AG04449 (cell line): ENCODE measurements at regions not wholly inside any gene's neighbourhood (a gene's known extent, or its start where the extent isn't known, plus 50 kb on each side); places are given as distances from the start of the nearest gene placed in this dataset.

ENCODE experiments used
- CTCF ChIA-PET: fragments of 350-600 bp; formaldehyde crosslinking; extraction: SDS; loops from one replicate; lab custom pipeline; 2021; ENCODE audit warnings: antibody characterized with exemption; lab: Yijun Ruan, JAX
- POLR2A ChIA-PET: fragments of 400-600, 350-600 bp; formaldehyde crosslinking; extraction: SDS; loops from one replicate; lab custom pipeline; 2020; ENCODE audit warnings: antibody characterized with exemption, inconsistent platforms; lab: Yijun Ruan, JAX
- DNase-seq: peaks from one replicate; pipeline ENCODE4 v3.0.0-alpha.2; 2010; ENCODE audit warnings: low read depth, low spot score
- H3K4me3 ChIP-seq: 2 replicates; pipeline ENCODE4 v1.5.1; 2011; ENCODE audit warnings: low read depth, mild to moderate bottlenecking, control low read depth, low read length
- CTCF ChIP-seq: IDR thresholded peaks from one replicate; pipeline ENCODE4 v1.5.1; 2011; ENCODE audit warnings: mild to moderate bottlenecking, moderate library complexity, low read length, control low read depth, inconsistent platforms; ENCODE audit not compliant: insufficient read depth; ENCODE audit errors: missing control alignments

GRCh38 chr7:80372415-80372814 lies 139.4 kb downstream of the GNAT3 start:
- ChIA-PET CTCF (interaction anchor here (1.2 to 1.4 kb wide), 2 partner anchors 20 to 318 kb away, joined by 3 to 4 read pairs; no protein-coding TSS in a partner anchor), POLR2A (interaction anchor here (0.5 to 0.7 kb wide), 2 partner anchors 315 to 1090 kb away, joined by 3 read pairs; no protein-coding TSS in a partner anchor)
- DNase-seq = peak; percentile 59
- no peak overlapping the region for H3K4me3 ChIP-seq
- TF ChIP-seq CTCF = no peak

- no peak overlapping the region for H3K4me3 ChIP-seq
- TF ChIP-seq CTCF = no peak
- DNase-seq = no peak
- CTCF ChIA-PET = no interaction called here
- POLR2A ChIA-PET = no interaction called here
Measured at GRCh38 chr7:80370587-80370986, 141.3 kb downstream of the GNAT3 start.

GRCh38 chr7:80369321-80369720 lies 142.5 kb downstream of the GNAT3 start:
- H3K4me3 ChIP-seq = no peak overlapping the region
- no peak for TF ChIP-seq CTCF
- CTCF ChIA-PET = interaction anchor here (0.6 to 1.0 kb wide), 2 partner anchors 23 to 62 kb away, joined by 4 to 6 read pairs; no protein-coding TSS in a partner anchor
- POLR2A ChIA-PET = no interaction called here
- DNase-seq = no peak

GRCh38 chr7:80362677-80363076 lies 149.2 kb downstream of the GNAT3 start:
- POLR2A ChIA-PET = no interaction called here
- DNase-seq = no peak
- no peak overlapping the region for H3K4me3 ChIP-seq
- CTCF ChIA-PET = interaction anchor here (2.6 kb wide), 1 partner anchor 30 kb away, joined by 5 read pairs; no protein-coding TSS in a partner anchor
- TF ChIP-seq CTCF = no peak

- DNase-seq = no peak
- no peak for TF ChIP-seq CTCF
- no peak overlapping the region for H3K4me3 ChIP-seq
- POLR2A ChIA-PET = no interaction called here
- CTCF ChIA-PET = interaction anchor here (2.6 kb wide), 1 partner anchor 31 kb away, joined by 5 read pairs; no protein-coding TSS in a partner anchor
Measured at GRCh38 chr7:80362010-80362618, 149.8 kb downstream of the GNAT3 start.

- POLR2A ChIA-PET = no interaction called here
- CTCF ChIA-PET = no interaction called here
- DNase-seq = no peak
- TF ChIP-seq CTCF = no peak
- H3K4me3 ChIP-seq = no peak overlapping the region
Measured at GRCh38 chr7:80359476-80359875, 152.4 kb downstream of the GNAT3 start.
